IMR-90 (cell line): ENCODE measurements at regions not wholly inside any gene's neighbourhood (a gene's known extent, or its start where the extent isn't known, plus 50 kb on each side); places are given as distances from the start of the nearest gene placed in this dataset.

ENCODE experiments used
- ATAC-seq: fragments of 200-7000 bp; cut with Tn5 transposase; 2 replicates; pipeline ENCODE4 v1.9.1; 2020; ENCODE audit warnings: low read depth, mild to moderate bottlenecking, moderate library complexity
- BruUV-seq: library from RNA; stranded (reverse); fragments of 400-500 nt; replicated peaks from 2 replicates; lab custom pipeline; 2021; lab: Mats Ljungman, UMichigan
- CTCF ChIA-PET: fragments of 300-600 bp; formaldehyde crosslinking; extraction: SDS; loops from one replicate; lab custom pipeline; 2021; ENCODE audit warnings: antibody characterized with exemption; lab: Yijun Ruan, JAX
- POLR2A ChIA-PET: fragments of 300-600 bp; sonication (Branson Sonifier 250); formaldehyde crosslinking; loops from one replicate; lab custom pipeline; 2022; ENCODE audit warnings: antibody characterized with exemption; ENCODE audit not compliant: unreplicated experiment; lab: Charles Lee
- DNase-seq: peaks from one replicate; pipeline ENCODE4 v3.0.0; 2013
- H2AFZ ChIP-seq: replicated peaks from 2 replicates; pipeline ENCODE3; 2013; ENCODE audit warnings: low read length, mild to moderate bottlenecking; ENCODE audit not compliant: poor library complexity
- H2AK5ac ChIP-seq: 2 replicates; pipeline ENCODE4 v1.6.1; 2013; ENCODE audit warnings: low read depth, low read length, inconsistent platforms
- H2AK9ac ChIP-seq: replicated peaks from 2 replicates; pipeline ENCODE3; 2013; ENCODE audit warnings: mild to moderate bottlenecking, low read depth, low read length, moderate library complexity; ENCODE audit not compliant: poor library complexity
- H2BK120ac ChIP-seq: 2 replicates; pipeline ENCODE4 v1.6.1; 2013; ENCODE audit warnings: low read depth, low read length, inconsistent platforms
- H2BK15ac ChIP-seq: 3 replicates; pipeline ENCODE4 v1.6.1; 2013; ENCODE audit warnings: low read depth, low read length, inconsistent platforms
- H2BK20ac ChIP-seq: 2 replicates; pipeline ENCODE4 v1.6.1; 2013; ENCODE audit warnings: low read depth, mild to moderate bottlenecking, inconsistent platforms, low read length, moderate library complexity
- H2BK5ac ChIP-seq: 2 replicates; pipeline ENCODE4 v1.6.1; 2013; ENCODE audit warnings: mild to moderate bottlenecking, low read depth, low read length, inconsistent platforms; ENCODE audit not compliant: poor library complexity, severe bottlenecking
- H3K14ac ChIP-seq: replicated peaks from 2 replicates; pipeline ENCODE4 v1.6.1; 2013; ENCODE audit warnings: low read depth, low read length, inconsistent platforms
- H3K18ac ChIP-seq: 2 replicates; pipeline ENCODE4 v1.6.1; 2013; ENCODE audit warnings: low read depth, low read length, control low read depth
- H3K23ac ChIP-seq: 2 replicates; pipeline ENCODE4 v1.6.1; 2013; ENCODE audit warnings: low read depth, low read length, inconsistent platforms
- H3K27ac ChIP-seq: 2 replicates; pipeline ENCODE4 v1.5.1; 2013; ENCODE audit warnings: mild to moderate bottlenecking, control low read depth, low read length; ENCODE audit not compliant: insufficient read depth
- H3K27me3 ChIP-seq: 2 replicates; pipeline ENCODE4 v1.6.1; 2013; ENCODE audit warnings: low read length; ENCODE audit not compliant: control insufficient read depth, insufficient read depth
- H3K36me3 ChIP-seq: 2 replicates; pipeline ENCODE4 v1.6.1; 2013; ENCODE audit warnings: low read length, mixed read lengths; ENCODE audit not compliant: control insufficient read depth, insufficient read depth
- H3K4ac ChIP-seq: 2 replicates; pipeline ENCODE4 v1.6.1; 2013; ENCODE audit warnings: low read depth, low read length, inconsistent platforms
- H3K4me1 ChIP-seq: 2 replicates; pipeline ENCODE4 v1.6.1; 2013; ENCODE audit warnings: low read length, mixed read lengths; ENCODE audit not compliant: control insufficient read depth, insufficient read depth
- H3K4me2 ChIP-seq: 2 replicates; pipeline ENCODE4 v1.6.1; 2013; ENCODE audit warnings: low read depth, mild to moderate bottlenecking, control low read depth, low read length, moderate library complexity
- H3K4me3 ChIP-seq: 2 replicates; pipeline ENCODE4 v1.5.1; 2013; ENCODE audit warnings: low read depth, mild to moderate bottlenecking, control low read depth, low read length, moderate library complexity; ENCODE audit not compliant: insufficient read depth
- H3K56ac ChIP-seq: 2 replicates; pipeline ENCODE4 v1.6.1; 2013; ENCODE audit warnings: low read length, inconsistent platforms; ENCODE audit not compliant: insufficient read depth; ENCODE audit errors: extremely low read depth
- H3K79me1 ChIP-seq, 2 experiments: 2 replicates each; pipeline ENCODE4 v1.6.1; 2013; ENCODE audit warnings: low read length in 2 of 2, inconsistent platforms in 1 of 2, low read depth in 1 of 2
- H3K9ac ChIP-seq: 2 replicates; pipeline ENCODE4 v1.6.1; 2013; ENCODE audit warnings: low read depth, low read length, control low read depth
- H3K9me1 ChIP-seq: 2 replicates; pipeline ENCODE4 v1.6.1; 2013; ENCODE audit warnings: low read length, inconsistent platforms; ENCODE audit not compliant: insufficient read depth
- H3K9me3 ChIP-seq: 2 replicates; pipeline ENCODE4 v1.6.1; 2013; ENCODE audit warnings: low read length; ENCODE audit not compliant: control insufficient read depth, insufficient read depth
- H4K20me1 ChIP-seq: 2 replicates; pipeline ENCODE4 v1.6.1; 2013; ENCODE audit warnings: low read length, inconsistent platforms; ENCODE audit not compliant: insufficient read depth
- H4K5ac ChIP-seq: 2 replicates; pipeline ENCODE4 v1.6.1; 2013; ENCODE audit warnings: mild to moderate bottlenecking, low read depth, low read length, control low read depth
- H4K8ac ChIP-seq, 2 experiments: 2 replicates each; pipeline ENCODE4 v1.6.1; 2013; ENCODE audit warnings: low read depth in 2 of 2, low read length in 2 of 2, control low read depth in 1 of 2, inconsistent platforms in 1 of 2
- H4K91ac ChIP-seq: 2 replicates; pipeline ENCODE4 v1.6.1; 2013; ENCODE audit warnings: low read depth, low read length, inconsistent platforms; ENCODE audit not compliant: insufficient read depth
- BHLHE40 ChIP-seq: fragments of 150-350 bp; IDR thresholded peaks from 2 replicates; pipeline ENCODE4 v1.6.1; 2016; ENCODE audit warnings: mild to moderate bottlenecking, low read depth, low read length
- CEBPB ChIP-seq: IDR thresholded peaks from 2 replicates; pipeline ENCODE4 v1.6.1; 2012; ENCODE audit warnings: low read depth, low read length, improper control_type of control experiment
- FOS ChIP-seq: fragments of 150-350 bp; IDR thresholded peaks from 2 replicates; pipeline ENCODE4 v1.6.1; 2016; ENCODE audit warnings: low read depth, low read length
- MAFK ChIP-seq: IDR thresholded peaks from 2 replicates; pipeline ENCODE4 v1.6.1; 2012; ENCODE audit warnings: low read depth, low read length, improper control_type of control experiment
- MAZ ChIP-seq: IDR thresholded peaks from 2 replicates; pipeline ENCODE4 v1.6.1; 2012; ENCODE audit warnings: low read depth, mild to moderate bottlenecking, low read length, improper control_type of control experiment, moderate library complexity, borderline replicate concordance
- MXI1 ChIP-seq: IDR thresholded peaks from 2 replicates; pipeline ENCODE4 v1.6.1; 2012; ENCODE audit warnings: low read depth, mild to moderate bottlenecking, low read length, moderate library complexity, borderline replicate concordance
- NFE2L2 ChIP-seq: fragments of 150-350 bp; IDR thresholded peaks from 2 replicates; pipeline ENCODE4 v1.6.1; 2016; ENCODE audit warnings: low read depth, mild to moderate bottlenecking, low read length
- POLR2A ChIP-seq: IDR thresholded peaks from 2 replicates; pipeline ENCODE4 v1.6.1; 2012; ENCODE audit warnings: mild to moderate bottlenecking, low read depth, low read length
- RAD21 ChIP-seq: IDR thresholded peaks from 2 replicates; pipeline ENCODE4 v1.6.1; 2012; ENCODE audit warnings: low read length, improper control_type of control experiment
- RCOR1 ChIP-seq: IDR thresholded peaks from 2 replicates; pipeline ENCODE4 v1.6.1; 2012; ENCODE audit warnings: mild to moderate bottlenecking, low read length, improper control_type of control experiment; ENCODE audit not compliant: insufficient replicate concordance
- RFX5 ChIP-seq: IDR thresholded peaks from 2 replicates; pipeline ENCODE4 v1.8.0; 2012; ENCODE audit warnings: low read depth, mild to moderate bottlenecking, low read length, moderate library complexity
- SMC3 ChIP-seq: fragments of 150-350 bp; IDR thresholded peaks from 2 replicates; pipeline ENCODE4 v1.6.1; 2016; ENCODE audit warnings: low read depth, mild to moderate bottlenecking, antibody characterized with exemption, low read length, moderate library complexity
- WGBS, 2 experiments: methylation state at CpG; one replicate each; pipeline versions ENCODE4 v1.1.5 to v1.1.7; 2013; ENCODE audit warnings: missing lambda C conversion rate in 2 of 2; ENCODE audit not compliant: insufficient read length in 1 of 2; ENCODE audit errors: extremely low coverage in 2 of 2; 5-methylcytosine and 5-hydroxymethylcytosine counted together
- dilution Hi-C: fragments of 300-500 bp; cut with HindIII; formaldehyde crosslinking; loops from one replicate; pipeline ENCODE4 v1.14.3; 2018; ENCODE audit warnings: low sequenced_read_pairs; ENCODE audit not compliant: unreplicated experiment
- in situ Hi-C: fragments of 300-500 bp; cut with MboI; formaldehyde crosslinking; loops from 3 replicates; pipeline ENCODE4 v1.14.3; 2019; ENCODE audit warnings: low sequenced_read_pairs, inconsistent platforms, mixed read lengths
- intact Hi-C: fragments of 100-400 bp; cut with micrococcal nuclease; formaldehyde crosslinking; loops from 2 replicates; pipeline ENCODE4 v1.10.0; 2022
- TF ChIP-seq, protein P1 (sequence below): conservative IDR thresholded peaks from 2 replicates; pipeline ENCODE4 v1.5.1; 2012; ENCODE audit warnings: mild to moderate bottlenecking, low read depth, low read length, improper control_type of control experiment
- TF ChIP-seq, protein P2 (sequence below): fragments of 150-350 bp; IDR thresholded peaks from 2 replicates; pipeline ENCODE4 v1.6.1; 2016; ENCODE audit warnings: low read depth, mild to moderate bottlenecking, low read length, moderate library complexity, borderline replicate concordance
- TF ChIP-seq, protein P3 (sequence below): fragments of 150-350 bp; IDR thresholded peaks from 2 replicates; pipeline ENCODE4 v1.6.1; 2017; ENCODE audit warnings: mild to moderate bottlenecking, antibody characterized with exemption, low read length, low read depth

DNA sequence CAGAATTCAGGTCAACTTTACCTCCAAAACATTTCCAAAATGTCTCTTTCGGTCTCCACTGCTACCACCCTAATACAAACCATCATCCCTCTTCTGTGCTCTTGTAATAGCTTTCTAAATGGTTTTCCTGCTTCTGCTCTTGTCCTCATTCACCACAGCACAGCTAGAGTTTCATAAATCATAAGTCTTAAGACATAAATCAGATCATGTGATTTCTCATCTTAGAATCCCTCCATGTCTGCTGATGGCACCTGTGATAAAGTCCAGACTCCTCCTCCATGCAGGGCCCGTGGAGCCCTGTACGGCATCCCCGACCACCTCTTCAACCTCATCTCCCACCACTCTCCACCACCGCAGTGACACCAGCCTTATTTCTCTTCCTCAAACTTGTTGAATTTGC, 212.3 kb upstream of the MKLN1 start:
- H2AFZ ChIP-seq = no peak overlapping the region
- in situ Hi-C loops = no loop called here
- intact Hi-C loops = no loop called here
- TF ChIP-seq CEBPB (no peak), SMC3 (no peak), NFE2L2 (no peak), RAD21 (no peak), FOS (no peak), BHLHE40 (no peak), MAZ (no peak), MXI1 (no peak), MAFK (no peak), RCOR1 (no peak), RFX5 (no peak), POLR2A (no peak)
- TF ChIP-seq, protein P1, sequence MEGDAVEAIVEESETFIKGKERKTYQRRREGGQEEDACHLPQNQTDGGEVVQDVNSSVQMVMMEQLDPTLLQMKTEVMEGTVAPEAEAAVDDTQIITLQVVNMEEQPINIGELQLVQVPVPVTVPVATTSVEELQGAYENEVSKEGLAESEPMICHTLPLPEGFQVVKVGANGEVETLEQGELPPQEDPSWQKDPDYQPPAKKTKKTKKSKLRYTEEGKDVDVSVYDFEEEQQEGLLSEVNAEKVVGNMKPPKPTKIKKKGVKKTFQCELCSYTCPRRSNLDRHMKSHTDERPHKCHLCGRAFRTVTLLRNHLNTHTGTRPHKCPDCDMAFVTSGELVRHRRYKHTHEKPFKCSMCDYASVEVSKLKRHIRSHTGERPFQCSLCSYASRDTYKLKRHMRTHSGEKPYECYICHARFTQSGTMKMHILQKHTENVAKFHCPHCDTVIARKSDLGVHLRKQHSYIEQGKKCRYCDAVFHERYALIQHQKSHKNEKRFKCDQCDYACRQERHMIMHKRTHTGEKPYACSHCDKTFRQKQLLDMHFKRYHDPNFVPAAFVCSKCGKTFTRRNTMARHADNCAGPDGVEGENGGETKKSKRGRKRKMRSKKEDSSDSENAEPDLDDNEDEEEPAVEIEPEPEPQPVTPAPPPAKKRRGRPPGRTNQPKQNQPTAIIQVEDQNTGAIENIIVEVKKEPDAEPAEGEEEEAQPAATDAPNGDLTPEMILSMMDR = no peak
- TF ChIP-seq, protein P2, sequence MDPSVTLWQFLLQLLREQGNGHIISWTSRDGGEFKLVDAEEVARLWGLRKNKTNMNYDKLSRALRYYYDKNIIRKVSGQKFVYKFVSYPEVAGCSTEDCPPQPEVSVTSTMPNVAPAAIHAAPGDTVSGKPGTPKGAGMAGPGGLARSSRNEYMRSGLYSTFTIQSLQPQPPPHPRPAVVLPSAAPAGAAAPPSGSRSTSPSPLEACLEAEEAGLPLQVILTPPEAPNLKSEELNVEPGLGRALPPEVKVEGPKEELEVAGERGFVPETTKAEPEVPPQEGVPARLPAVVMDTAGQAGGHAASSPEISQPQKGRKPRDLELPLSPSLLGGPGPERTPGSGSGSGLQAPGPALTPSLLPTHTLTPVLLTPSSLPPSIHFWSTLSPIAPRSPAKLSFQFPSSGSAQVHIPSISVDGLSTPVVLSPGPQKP = no peak
- TF ChIP-seq, protein P3, sequence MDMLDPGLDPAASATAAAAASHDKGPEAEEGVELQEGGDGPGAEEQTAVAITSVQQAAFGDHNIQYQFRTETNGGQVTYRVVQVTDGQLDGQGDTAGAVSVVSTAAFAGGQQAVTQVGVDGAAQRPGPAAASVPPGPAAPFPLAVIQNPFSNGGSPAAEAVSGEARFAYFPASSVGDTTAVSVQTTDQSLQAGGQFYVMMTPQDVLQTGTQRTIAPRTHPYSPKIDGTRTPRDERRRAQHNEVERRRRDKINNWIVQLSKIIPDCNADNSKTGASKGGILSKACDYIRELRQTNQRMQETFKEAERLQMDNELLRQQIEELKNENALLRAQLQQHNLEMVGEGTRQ = no peak
- no peak overlapping the region for H3K18ac ChIP-seq
- no peak overlapping the region for H2AK9ac ChIP-seq
- H2BK15ac ChIP-seq = no peak overlapping the region
- CTCF ChIA-PET = no interaction called here
- no peak overlapping the region for H3K56ac ChIP-seq
- POLR2A ChIA-PET = no interaction called here
- H2BK20ac ChIP-seq = no peak overlapping the region
- H2BK5ac ChIP-seq = no peak overlapping the region
- ATAC-seq (no peak), DNase-seq (no peak)
- no peaks in the 10 kb centered on the region for H3K36me3 ChIP-seq
- 100% methylated on average over 1 of the region's 5 CpGs; no CpG with 5 or more reads in 1 of the 2 experiments for WGBS, 2 experiments
- no peak overlapping the region for H4K5ac ChIP-seq
- H3K4ac ChIP-seq = no peak overlapping the region
- no peak overlapping the region for H3K9ac ChIP-seq
- no peak overlapping the region for H3K4me2 ChIP-seq
- H4K8ac ChIP-seq = no peak overlapping the region
- no peak overlapping the region for H3K23ac ChIP-seq
- H3K79me1 ChIP-seq = peaks cover 10 to 25% of the 10 kb centered on the region in 2 experiments; a peak in 3 of 4 replicates
- no TSS peak for BruUV-seq
- no peak overlapping the region for H3K4me3 ChIP-seq
- H4K20me1 ChIP-seq = no peaks in the 10 kb centered on the region
- H3K27me3 ChIP-seq = no peaks in the 10 kb centered on the region
- dilution Hi-C loops = no loop called here
- H2AK5ac ChIP-seq = no peak overlapping the region
- no peak overlapping the region for H3K14ac ChIP-seq
- H3K9me3 ChIP-seq = peaks cover 6% of the 10 kb centered on the region; the same call in 1 of the 2 replicates
- peaks cover 4% of the 10 kb centered on the region for H3K4me1 ChIP-seq
- H4K91ac ChIP-seq = no peak overlapping the region
- H2BK120ac ChIP-seq = no peak overlapping the region
- 0 out of 2 replicates have a peak, but pooled peaks cover 5% of the 10 kb centered on the region for H3K9me1 ChIP-seq
- no peak overlapping the region for H3K27ac ChIP-seq
